Ascending aorta (tissue), 2 donors: ENCODE measurements at regions not wholly inside any gene's neighbourhood (a gene's known extent, or its start where the extent isn't known, plus 50 kb on each side); places are given as distances from the start of the nearest gene placed in this dataset.
"Not testable (repeated sequence)": the region's sequence is repeated elsewhere in the genome, so short reads cannot be mapped to it uniquely, and the experiment has no call there.

Source experiments
- DNase-seq, 2 donors: peaks; one replicate each; pipeline ENCODE4 v3.0.0-alpha.2; 2019; ENCODE audit warnings: low spot score in 2 of 2
- H3K27ac ChIP-seq, 2 donors: fragments of 200-600 bp; sonication (generic); one replicate each; pipeline ENCODE4 v1.5.1; 2016 to 2017; ENCODE audit warnings: mild to moderate bottlenecking in 1 of 2
- H3K27me3 ChIP-seq: fragments of 200-600 bp; sonication (generic); one replicate; pipeline ENCODE4 v1.5.1; 2017
- H3K36me3 ChIP-seq, 2 donors: fragments of 200-600 bp; sonication (generic); one replicate each; pipeline ENCODE4 v1.5.1; 2016
- H3K4me1 ChIP-seq, 2 donors: fragments of 200-600 bp; sonication (generic); one replicate each; pipeline ENCODE4 v1.5.1; 2016 to 2017; ENCODE audit warnings: mild to moderate bottlenecking in 1 of 2
- H3K4me3 ChIP-seq, 2 donors: fragments of 200-600 bp; sonication (generic); one replicate each; pipeline ENCODE4 v1.5.1; 2016 to 2017; ENCODE audit warnings: mild to moderate bottlenecking in 1 of 2
- H3K9me3 ChIP-seq, 2 donors: fragments of 200-600 bp; sonication (generic); one replicate each; pipeline ENCODE4 v1.5.1; 2016
- intact Hi-C: fragments of 100-400 bp; cut with DNase I; formaldehyde crosslinking; loops from one replicate; pipeline ENCODE4 v1.15.1; 2023

- H3K9me3 ChIP-seq, DNase-seq, H3K27ac ChIP-seq, intact Hi-C loops, H3K36me3 ChIP-seq, H3K4me1 ChIP-seq, H3K27me3 ChIP-seq, H3K4me3 ChIP-seq: not testable (repeated sequence)
Observed at GRCh38 chr21:7797328-7797727, 2724.1 kb upstream of the TPTE start.

DNA sequence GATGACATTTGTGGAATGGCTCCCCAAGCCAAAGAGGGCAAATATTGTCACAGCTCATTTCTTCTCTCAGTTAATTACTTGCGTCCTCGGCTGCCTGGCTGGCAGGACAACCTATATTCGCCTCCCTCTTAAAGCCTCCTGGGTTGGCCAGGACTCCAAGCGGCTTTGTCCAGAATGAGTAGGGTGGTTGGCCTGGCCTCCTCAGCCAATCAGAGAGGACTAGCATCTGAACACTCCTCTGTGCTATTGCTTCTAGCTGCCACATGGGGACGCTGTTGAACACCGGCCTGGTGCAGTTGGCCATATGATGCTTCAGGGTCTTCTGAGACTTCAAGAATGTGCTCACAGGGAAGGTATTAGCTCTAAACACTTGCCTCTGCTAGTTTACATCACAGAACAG lies 2722.9 kb upstream of the TPTE start:
- H3K4me3 ChIP-seq, H3K27me3 ChIP-seq, H3K9me3 ChIP-seq, H3K27ac ChIP-seq, DNase-seq, intact Hi-C loops, H3K36me3 ChIP-seq, H3K4me1 ChIP-seq: not testable (repeated sequence)

DNA sequence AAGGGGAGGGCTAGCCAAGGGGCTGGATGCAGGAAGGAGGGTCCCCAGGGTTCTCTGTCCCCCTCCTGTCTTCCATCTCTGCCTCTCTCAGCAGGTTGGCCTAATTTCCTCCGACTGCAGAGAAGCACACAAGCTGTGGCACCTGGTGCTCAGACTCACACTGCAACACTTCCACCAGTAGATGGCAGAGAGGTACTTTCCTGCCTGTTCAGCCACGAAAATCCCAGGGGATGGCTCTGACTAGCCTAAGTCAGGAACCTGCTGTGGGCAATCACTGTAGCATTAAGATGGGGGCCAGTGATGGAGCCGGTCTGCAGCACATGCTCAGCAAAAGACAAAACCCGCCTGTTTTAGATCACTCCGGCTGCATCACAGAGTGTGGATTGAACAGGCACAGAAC lies 2721.7 kb upstream of the TPTE start:
- H3K27me3 ChIP-seq, H3K36me3 ChIP-seq, intact Hi-C loops, H3K9me3 ChIP-seq, H3K4me1 ChIP-seq, H3K27ac ChIP-seq, DNase-seq, H3K4me3 ChIP-seq: not testable (repeated sequence)

GRCh38 chr21:7813475-7813874 lies 2707.9 kb upstream of the TPTE start:
- intact Hi-C loops, DNase-seq, H3K4me3 ChIP-seq, H3K27me3 ChIP-seq, H3K27ac ChIP-seq, H3K4me1 ChIP-seq, H3K36me3 ChIP-seq, H3K9me3 ChIP-seq: not testable (repeated sequence)

DNA sequence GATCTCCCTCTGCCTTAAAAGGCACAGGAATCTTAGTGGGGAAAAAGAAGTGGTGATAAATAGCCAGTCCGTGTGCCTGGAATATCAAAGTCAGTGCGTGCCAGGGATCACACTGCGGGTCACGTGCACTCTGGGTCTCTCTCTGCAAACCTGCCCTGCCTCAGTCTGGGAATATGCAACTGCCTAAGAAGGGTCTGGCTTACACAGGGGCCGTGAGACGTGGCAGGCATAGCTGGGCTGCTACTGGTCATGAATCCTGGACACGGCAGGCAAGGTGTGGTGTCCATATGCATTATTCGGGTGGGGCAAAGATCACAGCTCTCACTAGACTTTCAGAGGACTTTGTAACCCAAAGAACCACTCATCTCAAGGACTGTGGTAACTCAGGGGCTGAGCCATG lies 2704.4 kb upstream of the TPTE start:
- H3K4me1 ChIP-seq, result not testable (repeated sequence)

GRCh38 chr21:7819301-7819700 lies 2702.1 kb upstream of the TPTE start:
- H3K4me3 ChIP-seq, DNase-seq, intact Hi-C loops, H3K36me3 ChIP-seq, H3K27ac ChIP-seq, H3K27me3 ChIP-seq, H3K4me1 ChIP-seq, H3K9me3 ChIP-seq: not testable (repeated sequence)

More for the DNA sequence above, 2704.4 kb upstream of the TPTE start:
- H3K36me3 ChIP-seq, H3K27ac ChIP-seq, intact Hi-C loops, H3K4me3 ChIP-seq, H3K27me3 ChIP-seq, H3K9me3 ChIP-seq, DNase-seq: not testable (repeated sequence)

DNA sequence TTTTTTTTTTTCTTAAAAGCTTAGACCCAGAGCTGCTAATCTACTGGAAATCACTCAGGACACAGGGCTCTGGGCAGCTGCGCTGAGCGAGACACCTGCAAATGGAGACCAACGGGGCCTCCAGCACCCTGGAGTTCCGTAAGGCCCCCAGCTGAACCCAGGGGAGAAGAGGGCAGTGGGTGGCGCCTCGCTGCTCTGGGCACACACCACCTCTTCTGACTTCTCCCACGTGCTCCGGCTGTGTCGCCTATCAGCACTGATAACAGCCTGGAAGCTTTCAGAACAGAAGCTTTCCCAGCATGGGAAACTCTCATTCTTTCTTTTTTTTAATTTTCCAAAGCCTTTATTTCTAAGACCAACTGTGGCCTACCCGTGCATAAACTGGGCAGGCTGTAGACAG lies 2695.8 kb upstream of the TPTE start:
- intact Hi-C loops, H3K27ac ChIP-seq, DNase-seq, H3K9me3 ChIP-seq, H3K36me3 ChIP-seq, H3K4me3 ChIP-seq, H3K4me1 ChIP-seq, H3K27me3 ChIP-seq: not testable (repeated sequence)

GRCh38 chr21:7826174-7826573 lies 2695.2 kb upstream of the TPTE start:
- H3K36me3 ChIP-seq, H3K9me3 ChIP-seq, H3K27ac ChIP-seq, H3K4me1 ChIP-seq, intact Hi-C loops, DNase-seq, H3K4me3 ChIP-seq, H3K27me3 ChIP-seq: not testable (repeated sequence)

DNA sequence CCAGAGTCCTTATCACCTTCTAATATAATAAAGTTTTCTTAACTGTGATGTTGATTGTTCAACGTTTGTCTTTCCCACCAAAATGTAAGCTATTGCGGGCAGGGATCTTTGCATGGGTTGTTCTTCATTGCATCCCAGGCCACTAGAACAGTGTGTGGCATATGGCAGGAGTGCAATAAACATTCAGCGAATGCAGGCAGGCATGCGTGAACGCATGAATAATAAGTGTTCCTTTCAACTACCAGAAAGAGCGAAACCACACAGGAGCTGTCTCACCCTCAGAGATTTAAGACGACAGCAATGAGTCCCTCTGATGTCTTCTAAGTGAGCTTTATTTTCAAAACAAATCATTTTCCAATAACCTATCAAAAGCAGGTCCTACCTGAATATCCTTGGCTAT lies 2693.1 kb upstream of the TPTE start:
- intact Hi-C loops, H3K27ac ChIP-seq, H3K27me3 ChIP-seq, H3K9me3 ChIP-seq, DNase-seq, H3K4me3 ChIP-seq, H3K36me3 ChIP-seq, H3K4me1 ChIP-seq: not testable (repeated sequence)

DNA sequence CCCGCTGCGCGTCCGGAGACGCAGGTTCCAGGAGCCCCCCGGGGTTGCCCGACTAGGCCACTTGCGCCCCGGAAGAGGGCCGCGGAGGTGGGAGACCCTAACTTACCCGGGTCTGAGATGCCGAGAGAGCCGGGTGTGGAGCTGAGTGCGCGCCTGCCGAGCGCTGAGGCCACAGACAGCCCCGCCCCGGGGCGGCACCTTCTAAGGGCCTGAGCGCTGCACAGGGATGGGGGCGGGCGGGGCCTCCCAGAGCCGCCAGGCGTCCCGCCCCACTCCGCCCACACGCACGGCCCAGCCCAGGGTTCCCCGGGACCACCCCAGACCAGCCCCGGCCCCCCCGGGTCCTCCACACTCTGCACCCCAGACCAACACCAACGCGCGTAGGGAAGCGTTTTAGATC lies 2692.0 kb upstream of the TPTE start:
- H3K36me3 ChIP-seq, H3K4me1 ChIP-seq, H3K27ac ChIP-seq, H3K4me3 ChIP-seq, H3K9me3 ChIP-seq, DNase-seq, intact Hi-C loops, H3K27me3 ChIP-seq: not testable (repeated sequence)

- H3K4me1 ChIP-seq, H3K27ac ChIP-seq, DNase-seq, H3K4me3 ChIP-seq, H3K36me3 ChIP-seq, intact Hi-C loops, H3K9me3 ChIP-seq, H3K27me3 ChIP-seq: not testable (repeated sequence)
Observed at GRCh38 chr21:7837315-7837714, 2684.1 kb upstream of the TPTE start.

DNA sequence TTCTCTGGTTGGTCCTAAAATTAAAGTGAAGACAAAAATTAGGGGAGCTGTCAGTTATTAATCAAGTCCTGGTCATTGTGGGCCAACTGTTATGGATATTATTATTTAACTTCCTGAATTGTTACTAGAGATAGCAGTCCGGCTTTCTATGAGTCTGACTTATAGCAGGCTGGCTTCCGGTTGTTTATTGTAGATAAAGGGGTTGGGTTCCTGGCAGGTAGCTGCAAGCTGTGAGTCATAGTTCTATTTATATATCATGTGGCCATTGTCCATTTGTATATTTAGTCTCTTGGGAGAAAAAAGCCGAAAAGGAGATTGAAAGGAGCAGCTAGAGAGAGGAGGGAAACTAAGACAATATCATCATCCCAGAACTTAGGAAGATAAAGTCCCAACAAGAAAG lies 2668.0 kb upstream of the TPTE start:
- H3K4me3 ChIP-seq, intact Hi-C loops, H3K9me3 ChIP-seq, H3K27ac ChIP-seq, H3K36me3 ChIP-seq, H3K4me1 ChIP-seq, DNase-seq, H3K27me3 ChIP-seq: not testable (repeated sequence)

DNA sequence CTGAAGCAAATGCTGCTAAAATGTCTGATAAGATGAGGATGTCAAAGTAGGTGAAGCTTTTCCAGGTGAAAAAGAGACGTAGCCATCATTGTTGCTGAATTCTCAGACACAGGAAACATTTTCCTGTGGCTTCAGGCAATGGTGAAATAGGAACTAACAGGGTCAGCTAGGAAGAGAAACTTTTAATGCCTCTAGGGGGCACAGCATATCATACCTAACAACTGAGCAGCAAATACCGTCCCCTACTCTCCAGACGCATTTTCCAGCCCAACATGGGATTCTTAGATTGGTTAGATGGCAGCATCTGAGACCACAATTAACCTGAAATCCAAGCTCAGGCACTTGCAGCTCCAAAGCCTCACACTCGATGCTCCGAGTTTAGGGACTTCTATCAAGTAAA lies 2667.5 kb upstream of the TPTE start:
- H3K27me3 ChIP-seq, H3K9me3 ChIP-seq, intact Hi-C loops, H3K36me3 ChIP-seq, H3K27ac ChIP-seq, DNase-seq, H3K4me1 ChIP-seq, H3K4me3 ChIP-seq: not testable (repeated sequence)
